ENCODE measurements at regions not wholly inside any gene's neighbourhood (a gene's known extent, or its start where the extent isn't known, plus 50 kb on each side); places are given as distances from the start of the nearest gene placed in this dataset.

DNA sequence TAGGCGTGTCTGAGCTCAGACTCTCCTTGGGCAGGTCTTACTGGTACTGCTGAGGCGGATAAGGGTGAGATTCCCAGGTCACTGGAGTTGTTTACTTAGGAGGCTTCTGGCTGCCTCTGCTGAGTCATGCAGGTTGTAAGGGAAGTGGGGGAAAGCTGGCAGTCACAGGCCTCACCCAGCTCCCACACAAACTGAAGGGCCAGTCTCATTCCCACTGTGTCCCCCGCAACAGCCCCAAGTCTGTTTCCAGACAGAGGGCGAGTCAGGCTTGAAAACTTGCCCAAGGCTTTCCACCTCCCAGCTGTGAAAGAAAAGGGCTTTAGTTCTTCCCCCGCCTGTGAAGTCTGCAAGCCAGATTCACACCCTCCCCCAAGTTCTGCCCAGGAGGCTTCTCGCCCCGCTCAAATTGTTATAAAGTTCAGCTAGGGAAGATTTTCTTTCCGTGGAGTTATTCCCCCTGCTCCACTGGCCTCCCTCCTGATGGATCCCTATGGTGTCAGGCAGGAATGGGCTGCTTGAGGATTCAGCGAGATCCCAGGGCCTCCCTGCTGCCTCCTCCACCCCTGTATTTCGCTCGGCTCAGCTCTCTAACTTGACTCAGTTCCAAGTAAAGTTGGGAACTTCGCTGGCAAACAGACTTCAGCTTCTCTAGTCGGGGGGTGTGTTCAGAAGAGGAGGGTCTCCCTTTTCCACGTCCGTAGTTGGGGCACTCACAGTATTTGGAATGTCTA is 248.6 kb downstream of the NR4A2 start:
- no peak for DNase-seq

DNA sequence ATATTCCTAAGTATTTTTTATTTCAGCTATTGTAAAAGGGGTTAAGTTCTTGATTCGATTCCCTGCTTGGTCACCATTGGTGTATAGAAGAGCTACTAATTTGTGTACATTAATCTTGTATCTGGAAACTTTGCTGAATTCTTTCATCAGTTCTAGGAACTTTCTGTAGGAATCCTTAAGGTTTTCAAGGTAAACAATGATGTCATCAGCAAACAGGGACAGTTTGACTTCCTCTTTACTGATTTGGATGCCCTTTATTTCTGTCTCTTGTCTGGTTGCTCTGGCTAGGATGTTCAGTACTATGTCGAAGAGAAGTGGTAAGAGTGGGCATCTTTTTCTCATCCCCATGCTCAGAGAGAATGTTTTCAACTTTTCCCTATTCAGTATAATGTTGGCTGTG is 252.7 kb downstream of the NR4A2 start:
- no peak for DNase-seq

DNA sequence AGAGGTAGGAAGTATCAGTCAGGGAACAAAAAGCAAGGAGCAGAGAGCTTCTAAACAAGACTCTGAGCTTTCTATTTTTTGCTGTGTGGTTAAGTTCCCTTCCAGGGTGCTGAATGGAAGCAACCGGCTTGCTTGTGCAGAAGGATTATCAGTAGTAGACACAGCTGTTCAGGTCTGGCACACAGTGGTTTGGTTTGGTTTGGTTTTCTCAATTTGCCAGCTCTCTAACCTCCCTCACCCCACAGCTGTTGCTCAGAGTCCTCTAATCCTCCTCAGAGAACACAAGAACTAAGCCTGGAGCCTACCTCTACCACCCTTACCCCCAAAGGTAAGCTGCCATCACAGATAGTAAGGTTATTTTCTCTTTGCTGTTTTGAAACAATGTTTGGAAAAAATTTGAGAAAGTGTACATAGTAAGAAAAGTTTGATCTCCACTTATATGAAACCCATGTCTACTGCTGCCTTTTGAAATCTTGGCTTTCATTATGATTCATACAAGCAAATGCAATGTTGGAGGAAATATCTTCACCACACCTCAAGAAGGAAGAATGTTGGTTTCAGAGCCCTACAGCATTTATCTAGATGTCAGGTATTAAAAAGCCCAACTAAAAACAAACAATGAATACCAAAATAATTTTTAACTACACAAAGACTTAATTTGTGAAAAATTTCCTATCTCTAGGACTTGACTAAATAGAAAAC is 255.3 kb downstream of the NR4A2 start:
- no peak for DNase-seq

GRCh38 chr2:156065912-156066311 is 266.6 kb downstream of the NR4A2 start:
- no peak for DNase-seq

GRCh38 chr2:156064540-156064939 is 268.0 kb downstream of the NR4A2 start:
- no peak for DNase-seq

DNA sequence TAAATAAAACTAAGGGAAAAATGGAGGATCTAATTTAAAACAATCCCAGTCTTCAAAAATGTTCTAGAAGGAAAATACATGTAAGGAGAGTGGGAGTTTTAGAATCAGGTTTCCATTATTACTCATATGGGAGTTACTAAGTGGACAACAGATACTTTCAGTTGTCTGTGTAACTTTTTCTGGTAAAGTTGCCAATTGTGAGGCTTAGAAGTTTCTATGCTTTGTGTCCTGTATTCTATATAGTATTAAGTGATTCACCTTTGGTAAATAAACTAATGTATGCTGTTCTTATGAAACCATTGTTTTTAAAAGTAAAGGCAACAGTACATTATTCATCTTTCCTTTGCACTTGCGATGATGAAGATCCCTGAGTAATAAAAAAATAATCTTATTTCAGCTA is 274.9 kb downstream of the NR4A2 start:
- DNase-seq, result no peak

DNA sequence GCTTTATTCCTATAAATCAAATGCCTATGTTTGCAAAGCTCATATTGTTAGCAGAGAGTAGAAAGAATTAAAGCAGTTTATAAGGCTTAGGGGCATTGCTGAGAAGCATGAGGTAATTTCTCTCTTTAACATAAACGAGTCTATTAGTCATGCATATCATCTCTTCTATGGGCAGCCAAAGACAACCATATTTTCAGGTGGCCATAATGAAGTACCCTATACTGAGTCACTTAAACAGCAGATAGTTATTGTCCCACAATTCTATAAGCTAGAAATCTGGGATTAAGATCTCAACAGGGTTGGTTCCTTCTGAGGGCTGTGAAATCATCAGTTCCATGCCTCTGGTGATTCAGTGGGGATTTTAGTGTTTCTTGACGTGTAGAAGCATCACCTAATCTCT is 277.5 kb downstream of the NR4A2 start:
- no peak for DNase-seq

- DNase-seq, result no peak
These were observed 285.6 kb downstream of the NR4A2 start for GRCh38 chr2:156046900-156047299.

DNA sequence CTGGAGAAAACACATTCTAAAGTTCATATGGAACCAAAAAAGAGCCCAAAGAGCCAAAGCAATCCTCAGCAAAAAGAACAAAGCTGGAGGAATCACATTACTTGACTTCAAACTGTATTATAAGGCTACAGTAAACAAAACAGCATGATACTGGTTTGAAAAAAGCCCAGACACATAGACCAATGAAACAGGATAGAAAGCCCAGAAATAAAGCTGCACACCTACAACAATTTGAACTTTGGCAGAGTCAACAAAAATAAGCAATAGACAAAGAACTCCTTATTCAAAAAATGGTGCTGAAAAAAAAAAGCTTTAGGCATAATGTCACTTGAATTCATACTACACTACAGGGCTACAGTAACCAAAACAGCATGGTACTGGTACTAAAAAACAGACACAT is 289.6 kb downstream of the NR4A2 start:
- no peak for DNase-seq

- no peak for DNase-seq
These were observed 294.5 kb downstream of the NR4A2 start for GRCh38 chr2:156038021-156038420.

GRCh38 chr2:156037482-156037881 is 295.0 kb downstream of the NR4A2 start:
- no peak for DNase-seq

GRCh38 chr2:156031121-156031520 is 301.4 kb downstream of the NR4A2 start:
- no peak for DNase-seq

DNA sequence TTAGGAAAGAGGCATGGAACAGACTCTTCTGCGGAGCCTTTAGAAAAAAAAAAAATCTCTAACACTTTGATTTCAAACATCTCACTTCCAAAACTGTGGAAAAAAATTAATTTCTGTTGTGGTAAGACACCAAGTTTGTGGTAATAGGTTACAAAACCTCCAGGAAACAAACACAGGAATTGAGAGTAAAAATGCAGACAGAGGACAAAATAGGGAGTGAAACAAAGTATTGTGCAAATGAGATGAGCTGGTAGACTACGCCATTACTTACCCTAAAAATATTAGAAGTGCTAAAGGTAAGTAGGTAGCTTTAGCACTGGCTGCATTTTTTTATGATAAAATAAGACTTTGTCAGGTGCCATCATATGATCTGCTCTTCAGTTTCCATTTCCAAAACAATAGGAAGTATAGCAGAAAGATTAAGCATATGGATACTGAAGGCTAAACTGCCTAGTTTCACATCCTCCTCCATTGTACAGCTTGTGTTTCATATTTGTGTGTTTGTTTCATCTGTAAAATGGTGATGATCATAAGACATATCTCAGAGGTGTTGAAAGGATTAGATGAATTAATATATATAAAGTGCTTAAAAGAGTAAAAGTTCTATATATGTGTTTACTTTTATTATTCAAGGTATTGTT is 309.2 kb downstream of the NR4A2 start:
- DNase-seq, result no peak

DNA sequence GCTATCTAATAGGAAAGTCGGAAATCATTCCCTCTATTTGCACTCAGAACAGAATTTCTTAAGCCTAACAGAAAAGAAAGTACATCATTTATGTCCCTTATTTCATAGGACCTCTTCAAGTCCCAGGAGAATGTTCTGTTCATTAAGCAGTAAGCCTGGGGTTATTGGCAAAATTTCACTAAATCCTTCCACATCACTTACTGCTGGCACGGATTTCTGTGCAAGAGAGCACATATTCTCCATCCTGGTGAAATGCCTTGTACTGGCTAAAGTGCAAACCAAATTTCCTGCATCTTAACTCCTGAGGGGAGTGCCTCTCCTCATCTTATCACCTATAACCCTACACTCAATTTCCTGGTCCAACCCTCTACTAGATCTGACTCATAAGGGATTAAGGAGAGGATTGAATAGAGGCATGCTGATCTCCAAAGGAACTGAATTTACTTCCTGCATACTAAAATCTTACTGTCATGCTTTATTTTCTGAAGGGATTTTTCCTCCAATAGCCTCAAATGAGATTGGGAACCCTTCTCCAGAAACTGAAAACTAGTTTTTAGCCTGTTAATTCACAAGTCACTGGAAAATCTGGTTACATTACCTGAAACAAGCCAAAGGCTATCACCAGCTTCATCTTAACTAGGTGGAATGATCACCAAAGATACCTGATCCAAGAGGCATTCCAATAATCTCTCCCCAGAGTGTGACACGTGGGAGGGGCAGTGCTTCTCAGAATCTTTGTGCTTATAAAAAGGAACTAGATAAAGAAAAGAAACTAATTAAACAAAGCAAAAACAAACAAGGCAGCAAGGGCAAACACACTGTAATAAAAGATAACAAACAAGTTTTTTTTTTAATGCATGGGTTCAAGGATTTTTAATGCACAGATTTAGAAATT is 311.1 kb downstream of the NR4A2 start:
- no peak for DNase-seq

- DNase-seq, result no peak
These were observed 313.2 kb downstream of the NR4A2 start for GRCh38 chr2:156019341-156019740.

DNA sequence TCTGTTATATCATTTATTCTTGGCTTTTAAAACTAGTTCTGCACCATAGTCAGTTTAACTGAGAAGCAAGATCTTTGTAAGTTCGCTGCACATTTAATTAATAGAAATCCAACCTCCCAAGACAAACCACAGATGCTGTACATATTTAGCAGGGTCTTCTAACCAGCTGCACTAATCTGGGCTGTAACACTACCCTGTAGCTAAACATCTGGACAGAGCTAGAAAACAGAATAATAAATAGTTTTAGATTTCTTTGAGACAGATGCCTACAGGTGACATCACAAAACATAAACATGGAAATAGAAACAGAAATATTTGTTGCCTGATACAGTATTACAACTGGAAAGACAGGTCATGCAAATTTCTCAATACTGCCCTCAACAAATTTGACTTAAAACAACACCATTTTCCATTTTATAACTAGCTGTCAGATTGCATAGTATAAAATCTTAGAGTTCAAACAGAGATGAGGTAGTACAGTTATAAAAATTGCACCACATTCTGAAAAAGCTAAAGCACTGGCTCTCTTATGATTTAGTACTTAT is 315.1 kb downstream of the NR4A2 start:
- DNase-seq, result no peak

DNA sequence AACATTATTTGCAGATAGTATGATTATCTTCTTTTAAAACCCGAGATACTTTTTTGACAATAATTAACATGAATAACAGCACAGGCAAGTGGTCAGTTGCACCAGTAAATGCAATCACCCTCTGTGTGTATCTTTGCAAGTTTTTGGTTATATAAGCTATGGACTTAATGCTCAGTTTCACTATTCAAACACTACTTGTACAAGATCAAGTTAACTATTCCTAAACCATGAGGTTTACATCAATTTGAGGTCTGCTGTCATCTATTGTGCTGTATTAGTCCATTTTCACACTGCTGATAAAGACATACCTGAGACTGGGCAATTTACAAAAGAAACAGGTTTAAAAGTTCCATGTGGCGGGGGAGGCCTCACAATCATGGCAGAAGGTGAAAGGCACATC is 323.2 kb downstream of the NR4A2 start:
- no peak for DNase-seq

GRCh38 chr2:156006721-156007618 is 325.6 kb downstream of the NR4A2 start:
- no peak for DNase-seq

DNA sequence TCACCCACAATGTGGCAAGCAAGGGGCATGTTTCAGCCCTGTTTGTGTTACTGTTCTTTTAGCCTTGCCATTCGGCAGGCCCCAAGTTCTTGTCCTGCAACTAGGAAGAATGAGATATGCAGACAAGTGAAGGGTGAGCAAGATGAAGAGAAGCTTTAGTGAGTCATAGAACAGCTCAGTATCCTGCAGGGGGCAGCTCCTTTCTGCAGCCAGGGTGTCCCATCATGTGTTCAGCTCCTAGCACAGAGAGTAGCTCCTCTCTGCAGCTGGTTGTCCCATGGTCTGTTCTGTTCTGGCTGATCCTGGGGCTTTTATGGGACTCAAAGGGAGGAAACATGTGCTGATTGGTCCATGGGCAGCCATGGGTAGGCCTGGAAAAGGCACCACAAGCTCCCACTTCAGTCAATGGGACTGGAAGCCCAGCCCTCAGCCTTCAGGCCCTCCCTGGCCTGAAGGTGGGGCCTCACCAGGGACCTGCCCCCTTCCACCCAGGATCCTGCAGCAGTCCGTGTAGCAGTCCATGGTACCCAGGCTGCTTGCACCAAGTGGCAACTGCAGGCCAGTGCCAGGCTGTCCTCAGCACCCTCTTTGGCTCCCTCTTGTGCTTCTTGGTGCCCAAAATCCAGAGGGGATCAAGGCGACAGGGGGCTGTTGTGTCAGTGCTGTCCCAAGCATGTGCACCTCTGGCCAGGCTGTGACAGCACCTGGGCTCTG is 326.4 kb downstream of the NR4A2 start:
- no peak for DNase-seq

DNA sequence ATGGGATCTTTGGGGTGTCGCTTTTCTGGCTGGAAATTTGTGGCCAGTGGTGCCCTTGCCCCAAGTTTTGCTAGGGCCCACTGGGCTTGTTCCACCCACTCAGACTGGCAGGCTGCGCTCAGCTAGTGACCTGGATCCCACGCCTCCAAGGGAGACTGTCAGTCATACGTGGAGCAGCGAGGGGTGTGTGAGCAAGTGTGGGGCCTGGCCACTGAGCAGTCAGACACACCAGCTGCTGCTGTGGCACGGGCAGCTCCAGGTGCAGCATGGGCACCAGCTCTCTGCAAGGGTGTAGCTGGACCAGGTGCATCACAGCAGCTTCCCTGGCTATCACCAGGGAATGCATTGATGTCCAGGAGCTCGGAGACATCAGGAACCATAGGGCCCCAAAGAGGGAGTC is 327.0 kb downstream of the NR4A2 start:
- DNase-seq, result no peak

- DNase-seq, result no peak
These were observed 328.1 kb downstream of the NR4A2 start for GRCh38 chr2:156004459-156004858.
